GM12864 (cell line): ENCODE measurements at regions not wholly inside any gene's neighbourhood (a gene's known extent, or its start where the extent isn't known, plus 50 kb on each side); places are given as distances from the start of the nearest gene placed in this dataset.

ENCODE experiments used
- DNase-seq: peaks from one replicate; pipeline ENCODE4 v3.0.0-alpha.2; 2011; ENCODE audit warnings: low read depth
- H3K4me3 ChIP-seq: 2 replicates; pipeline ENCODE4 v1.5.1; 2011; ENCODE audit warnings: mild to moderate bottlenecking, low read depth, low read length, control low read depth
- TF ChIP-seq, protein P1 (sequence below): IDR thresholded peaks from 2 replicates; pipeline ENCODE4 v1.5.1; 2011; ENCODE audit warnings: low read depth, mild to moderate bottlenecking, moderate library complexity, low read length, control low read depth, inconsistent platforms; ENCODE audit errors: missing control alignments

DNA sequence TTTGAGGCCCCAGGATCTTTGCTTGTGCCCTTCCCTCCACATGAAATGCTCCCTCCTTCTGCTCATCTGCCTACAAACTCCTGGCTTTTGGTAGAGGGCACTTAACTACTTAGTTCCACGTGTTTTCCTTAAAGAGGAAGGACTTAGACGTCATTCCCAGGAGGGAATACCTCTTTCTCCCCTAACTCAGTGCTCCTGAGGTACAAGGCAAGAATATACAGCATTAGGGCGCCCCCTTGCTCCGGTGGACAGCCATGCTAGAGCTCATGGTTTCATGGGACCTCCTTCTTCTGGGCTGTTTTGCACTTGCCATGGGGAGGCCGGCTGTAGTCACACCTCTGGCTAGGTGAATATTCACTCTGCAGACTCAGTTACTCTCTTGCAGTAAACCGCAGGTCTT lies 93.8 kb upstream of the LY86 start:
- TF ChIP-seq, protein P1, sequence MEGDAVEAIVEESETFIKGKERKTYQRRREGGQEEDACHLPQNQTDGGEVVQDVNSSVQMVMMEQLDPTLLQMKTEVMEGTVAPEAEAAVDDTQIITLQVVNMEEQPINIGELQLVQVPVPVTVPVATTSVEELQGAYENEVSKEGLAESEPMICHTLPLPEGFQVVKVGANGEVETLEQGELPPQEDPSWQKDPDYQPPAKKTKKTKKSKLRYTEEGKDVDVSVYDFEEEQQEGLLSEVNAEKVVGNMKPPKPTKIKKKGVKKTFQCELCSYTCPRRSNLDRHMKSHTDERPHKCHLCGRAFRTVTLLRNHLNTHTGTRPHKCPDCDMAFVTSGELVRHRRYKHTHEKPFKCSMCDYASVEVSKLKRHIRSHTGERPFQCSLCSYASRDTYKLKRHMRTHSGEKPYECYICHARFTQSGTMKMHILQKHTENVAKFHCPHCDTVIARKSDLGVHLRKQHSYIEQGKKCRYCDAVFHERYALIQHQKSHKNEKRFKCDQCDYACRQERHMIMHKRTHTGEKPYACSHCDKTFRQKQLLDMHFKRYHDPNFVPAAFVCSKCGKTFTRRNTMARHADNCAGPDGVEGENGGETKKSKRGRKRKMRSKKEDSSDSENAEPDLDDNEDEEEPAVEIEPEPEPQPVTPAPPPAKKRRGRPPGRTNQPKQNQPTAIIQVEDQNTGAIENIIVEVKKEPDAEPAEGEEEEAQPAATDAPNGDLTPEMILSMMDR, result peak; percentile 74
- no peak overlapping the region for H3K4me3 ChIP-seq
- peak; percentile 13 for DNase-seq

DNA sequence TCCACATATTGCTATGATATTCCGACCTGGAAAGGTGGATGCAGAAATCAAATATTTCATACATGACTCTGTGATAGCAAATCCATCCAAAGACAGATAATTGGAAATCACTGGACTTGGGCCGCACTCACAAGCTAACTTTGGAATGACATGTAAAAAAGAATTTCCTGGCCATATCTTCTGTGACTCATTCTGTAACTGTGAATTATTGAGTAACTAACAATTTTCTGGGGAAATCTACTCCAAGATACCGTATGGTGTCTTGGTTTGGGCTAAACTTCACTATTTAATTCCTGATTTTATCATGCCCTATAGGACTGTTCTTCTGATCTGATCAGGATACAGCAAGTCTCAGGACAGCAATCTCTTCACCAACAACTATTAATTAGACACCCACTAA lies 92.7 kb upstream of the LY86 start:
- H3K4me3 ChIP-seq, result no peak overlapping the region
- DNase-seq, result no peak
- TF ChIP-seq, protein P1, result no peak

GRCh38 chr6:6497541-6497940 lies 91.0 kb upstream of the LY86 start:
- TF ChIP-seq, protein P1, result no peak
- DNase-seq, result no peak
- H3K4me3 ChIP-seq, result no peak overlapping the region

GRCh38 chr6:6497976-6498375 lies 90.5 kb upstream of the LY86 start:
- H3K4me3 ChIP-seq, result no peak overlapping the region
- TF ChIP-seq, protein P1, result no peak
- DNase-seq, result no peak

DNA sequence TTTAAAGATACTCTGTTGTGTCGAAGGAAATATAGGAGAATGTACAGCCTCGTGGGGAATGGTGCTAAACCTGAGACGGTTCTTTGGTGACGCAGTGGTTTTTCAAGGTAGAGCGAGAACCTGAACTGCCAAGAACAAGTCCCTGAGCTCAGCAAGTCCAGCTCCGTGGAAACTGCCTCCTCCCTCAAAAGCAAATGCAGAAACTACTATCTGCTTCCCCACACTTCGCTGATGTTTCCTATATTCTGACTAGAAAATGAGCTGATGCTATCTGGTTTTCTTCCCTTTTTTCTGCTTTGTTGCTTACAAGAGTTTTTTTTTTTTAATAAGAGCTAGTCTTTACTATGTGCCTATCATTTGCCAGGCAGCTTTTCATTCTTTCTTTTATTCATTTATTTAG lies 85.3 kb upstream of the LY86 start:
- TF ChIP-seq, protein P1, result no peak
- H3K4me3 ChIP-seq, result no peak overlapping the region
- no peak for DNase-seq

GRCh38 chr6:6505111-6505510 lies 83.4 kb upstream of the LY86 start:
- no peak overlapping the region for H3K4me3 ChIP-seq
- no peak for DNase-seq
- TF ChIP-seq, protein P1, result peak; percentile 25

GRCh38 chr6:6508643-6509042 lies 79.9 kb upstream of the LY86 start:
- TF ChIP-seq, protein P1, result no peak
- no peak for DNase-seq

More at GRCh38 chr6:6508643-6509042, 79.9 kb upstream of the LY86 start:
- no peak overlapping the region for H3K4me3 ChIP-seq
